ENCODE measurements at regions not wholly inside any gene's neighbourhood (a gene's known extent, or its start where the extent isn't known, plus 50 kb on each side); places are given as distances from the start of the nearest gene placed in this dataset.

DNA sequence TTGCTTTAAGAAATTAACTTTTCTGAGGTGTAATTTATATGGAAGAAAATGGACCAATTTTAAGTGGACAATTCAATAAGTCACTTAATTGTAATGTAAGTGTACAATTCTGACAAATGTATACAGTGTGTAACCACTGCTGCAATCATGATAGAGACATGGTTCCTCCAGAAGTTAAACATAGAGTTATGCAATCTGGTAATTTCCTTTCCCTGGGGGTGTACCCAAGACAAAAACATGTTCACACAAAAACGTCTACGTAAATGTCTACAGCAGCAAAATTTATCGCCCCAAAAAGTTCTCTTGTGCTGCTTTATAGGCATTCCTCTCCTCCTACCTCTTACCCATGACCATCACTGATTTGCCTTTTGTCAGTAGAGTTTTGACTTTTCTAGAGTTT is 141.5 kb downstream of the AQP4 start:
- FAIRE-seq (no peak), DNase-seq (ENCODE audit: insufficient read length, low spot score) (no peak)
- no peak for TF ChIP-seq POLR2A (IDR thresholded peaks at IDR 0.05; ENCODE audit: low read depth, low read length)

DNA sequence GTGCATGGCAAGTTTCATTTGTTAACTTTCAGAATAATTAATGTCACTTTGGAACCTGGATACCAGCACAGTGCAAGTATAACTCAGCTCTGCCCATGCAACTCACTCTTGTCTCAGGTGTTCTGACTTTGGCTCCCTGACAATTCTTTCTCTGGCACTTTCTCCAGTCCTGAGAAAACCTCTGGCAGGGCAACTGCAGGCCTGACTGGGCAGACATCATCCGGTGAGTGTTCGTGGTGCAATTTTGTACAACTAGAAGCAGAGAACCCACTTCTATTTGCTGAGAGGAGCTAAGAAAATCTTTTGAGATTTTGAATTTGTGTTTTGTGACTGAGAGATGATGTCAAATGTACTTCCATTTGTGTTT is 143.0 kb downstream of the AQP4 start:
- DNase-seq (ENCODE audit: insufficient read length, low spot score) (no peak), FAIRE-seq (no peak)
- TF ChIP-seq POLR2A (IDR thresholded peaks at IDR 0.05; ENCODE audit: low read depth, low read length), result no peak

GRCh38 chr18:26721854-26722564 is 143.5 kb downstream of the AQP4 start:
- no peak for DNase-seq (ENCODE audit: insufficient read length, low spot score)
- no peak for TF ChIP-seq POLR2A (IDR thresholded peaks at IDR 0.05; ENCODE audit: low read depth, low read length)
- FAIRE-seq, result no peak

DNA sequence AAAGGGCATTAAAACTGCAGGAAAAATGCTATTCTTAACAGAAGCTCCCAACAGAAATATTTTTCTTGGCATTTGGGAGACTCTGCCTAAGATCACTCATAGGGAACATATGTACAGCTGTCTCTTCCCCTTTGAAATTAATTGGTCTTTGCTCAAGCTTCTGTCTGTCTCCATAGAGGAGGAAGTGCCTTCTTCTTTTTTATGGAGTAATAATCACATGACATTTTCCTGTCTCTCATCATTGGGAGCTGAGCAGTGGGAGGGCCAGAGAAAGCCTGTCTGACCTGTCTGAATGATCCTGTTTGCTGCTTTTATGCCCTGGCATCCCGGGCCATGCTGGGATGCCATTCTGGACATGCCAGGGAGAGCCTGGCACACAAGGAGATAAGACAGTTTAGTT is 145.6 kb downstream of the AQP4 start:
- no peak for TF ChIP-seq POLR2A (IDR thresholded peaks at IDR 0.05; ENCODE audit: low read depth, low read length)
- FAIRE-seq (no peak), DNase-seq (ENCODE audit: insufficient read length, low spot score) (no peak)

GRCh38 chr18:26717123-26717719 is 148.3 kb downstream of the AQP4 start:
- FAIRE-seq, result no peak
- no peak for TF ChIP-seq POLR2A (IDR thresholded peaks at IDR 0.05; ENCODE audit: low read depth, low read length)
- no peak for DNase-seq (ENCODE audit: insufficient read length, low spot score)

- DNase-seq (ENCODE audit: insufficient read length, low spot score), result no peak
- FAIRE-seq, result no peak
- no peak for TF ChIP-seq POLR2A (IDR thresholded peaks at IDR 0.05; ENCODE audit: low read depth, low read length)
Measured at GRCh38 chr18:26714739-26715138, 150.8 kb downstream of the AQP4 start.

GRCh38 chr18:26711756-26712155 is 153.8 kb downstream of the AQP4 start:
- FAIRE-seq (no peak), DNase-seq (ENCODE audit: insufficient read length, low spot score) (no peak)
- TF ChIP-seq POLR2A (IDR thresholded peaks at IDR 0.05; ENCODE audit: low read depth, low read length), result no peak

- DNase-seq (ENCODE audit: insufficient read length, low spot score), result no peak
- TF ChIP-seq POLR2A (IDR thresholded peaks at IDR 0.05; ENCODE audit: low read depth, low read length), result no peak
Measured at GRCh38 chr18:26710470-26711096, 154.9 kb downstream of the AQP4 start.

GRCh38 chr18:26709897-26710296 is 155.6 kb downstream of the AQP4 start:
- DNase-seq (ENCODE audit: insufficient read length, low spot score), result no peak
- FAIRE-seq, result no peak
- no peak for TF ChIP-seq POLR2A (IDR thresholded peaks at IDR 0.05; ENCODE audit: low read depth, low read length)

More at GRCh38 chr18:26710470-26711096, 154.9 kb downstream of the AQP4 start:
- FAIRE-seq, result no peak

- no peak for DNase-seq (ENCODE audit: insufficient read length, low spot score)
- FAIRE-seq, result no peak
- no peak for TF ChIP-seq POLR2A (IDR thresholded peaks at IDR 0.05; ENCODE audit: low read depth, low read length)
Measured at GRCh38 chr18:26708806-26709716, 156.4 kb downstream of the AQP4 start.

- no peak for DNase-seq (ENCODE audit: insufficient read length, low spot score)
- FAIRE-seq, result no peak
- TF ChIP-seq POLR2A (IDR thresholded peaks at IDR 0.05; ENCODE audit: low read depth, low read length), result no peak
Measured at GRCh38 chr18:26706911-26707351, 158.6 kb downstream of the AQP4 start.

DNA sequence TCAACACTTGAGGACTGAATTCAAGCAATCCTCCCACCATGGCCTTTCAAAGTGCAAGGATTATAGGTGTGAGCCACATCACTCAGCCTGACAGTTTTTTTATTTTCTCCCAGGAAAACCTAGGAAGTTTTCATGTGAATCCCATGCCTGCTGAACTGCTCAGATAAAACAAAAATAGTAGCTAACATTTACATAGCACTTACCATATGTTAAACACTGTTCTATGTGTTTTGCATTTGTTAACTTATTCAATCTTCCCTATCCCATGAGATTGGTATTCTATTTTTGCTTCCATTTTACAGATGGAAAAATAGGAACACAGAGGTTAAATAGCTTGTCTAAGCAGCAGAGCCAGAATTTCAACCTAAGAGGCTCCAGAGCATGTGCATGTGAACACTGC is 157.4 kb upstream of the KCTD1 start:
- DNase-seq (ENCODE audit: insufficient read length, low spot score) (no peak), FAIRE-seq (no peak)
- TF ChIP-seq POLR2A (IDR thresholded peaks at IDR 0.05; ENCODE audit: low read depth, low read length), result no peak

- FAIRE-seq (no peak), DNase-seq (ENCODE audit: insufficient read length, low spot score) (no peak)
- TF ChIP-seq POLR2A (IDR thresholded peaks at IDR 0.05; ENCODE audit: low read depth, low read length), result no peak
Measured at GRCh38 chr18:26703170-26703930, 155.0 kb upstream of the KCTD1 start.

Measured in H54 (cell line).